HUES6 (cell line): ENCODE measurements at regions not wholly inside any gene's neighbourhood (a gene's known extent, or its start where the extent isn't known, plus 50 kb on each side); places are given as distances from the start of the nearest gene placed in this dataset.

Source experiments
- H3K27ac ChIP-seq: 2 replicates; pipeline ENCODE4 v1.7.0; 2013; ENCODE audit warnings: low read depth, mild to moderate bottlenecking, low read length, inconsistent platforms
- H3K27me3 ChIP-seq: 2 replicates; pipeline ENCODE4 v1.6.1; 2013; ENCODE audit warnings: low read length; ENCODE audit not compliant: control insufficient read depth, insufficient read depth
- H3K36me3 ChIP-seq: 2 replicates; pipeline ENCODE4 v1.6.1; 2013; ENCODE audit warnings: low read length; ENCODE audit not compliant: control insufficient read depth, insufficient read depth
- H3K4me1 ChIP-seq: 2 replicates; pipeline ENCODE4 v1.6.1; 2013; ENCODE audit warnings: low read length; ENCODE audit not compliant: control insufficient read depth, insufficient read depth
- H3K4me3 ChIP-seq: 2 replicates; pipeline ENCODE4 v1.5.1; 2013; ENCODE audit warnings: low read depth, low read length
- H3K9ac ChIP-seq: one replicate; pipeline ENCODE4 v1.6.1; 2013; ENCODE audit warnings: mild to moderate bottlenecking, low read length
- H3K9me3 ChIP-seq: 2 replicates; pipeline ENCODE4 v1.6.1; 2013; ENCODE audit warnings: low read depth, low read length; ENCODE audit not compliant: control insufficient read depth, insufficient read depth

DNA sequence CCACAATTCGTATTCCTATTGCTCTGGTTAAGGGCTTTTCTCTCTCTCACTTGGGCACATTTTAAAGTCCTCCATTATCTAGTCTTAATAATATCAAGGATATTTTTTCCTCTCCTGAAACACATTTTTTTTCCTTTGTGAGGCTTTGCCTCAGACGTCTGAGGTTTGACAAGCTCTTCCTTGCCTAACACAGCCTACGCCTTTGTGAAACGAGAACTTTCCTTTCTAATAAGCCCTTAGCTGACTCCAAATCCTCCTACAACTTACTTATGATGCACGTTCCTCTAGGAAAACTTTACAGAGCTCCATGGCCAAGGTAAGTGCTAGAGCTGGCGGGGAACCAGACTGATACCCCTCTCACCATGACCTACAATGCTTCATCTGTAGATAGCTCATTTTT lies 841.5 kb downstream of the SOCS6 start:
- no peaks in the 10 kb centered on the region for H3K4me1 ChIP-seq
- H3K4me3 ChIP-seq = no peak overlapping the region
- no peak overlapping the region for H3K9ac ChIP-seq
- H3K36me3 ChIP-seq = no peaks in the 10 kb centered on the region
- H3K9me3 ChIP-seq = no peaks in the 10 kb centered on the region
- H3K27me3 ChIP-seq = no peaks in the 10 kb centered on the region
- no peak overlapping the region for H3K27ac ChIP-seq

- Histone ChIP-seq H3K9ac (no peak overlapping the region), H3K4me1 (no peaks in the 10 kb centered on the region), H3K27me3 (no peaks in the 10 kb centered on the region), H3K4me3 (no peak overlapping the region), H3K36me3 (no peaks in the 10 kb centered on the region), H3K9me3 (no peaks in the 10 kb centered on the region), H3K27ac (no peak overlapping the region)
Observed at GRCh38 chr18:71125581-71125980, 836.7 kb downstream of the SOCS6 start.

- H3K36me3 ChIP-seq = no peaks in the 10 kb centered on the region
- H3K9me3 ChIP-seq = no peaks in the 10 kb centered on the region
- H3K27me3 ChIP-seq = no peaks in the 10 kb centered on the region
- no peaks in the 10 kb centered on the region for H3K4me1 ChIP-seq
- no peak overlapping the region for H3K9ac ChIP-seq
- no peak overlapping the region for H3K4me3 ChIP-seq
- no peak overlapping the region for H3K27ac ChIP-seq
Observed at GRCh38 chr18:71116535-71116934, 827.7 kb downstream of the SOCS6 start.

DNA sequence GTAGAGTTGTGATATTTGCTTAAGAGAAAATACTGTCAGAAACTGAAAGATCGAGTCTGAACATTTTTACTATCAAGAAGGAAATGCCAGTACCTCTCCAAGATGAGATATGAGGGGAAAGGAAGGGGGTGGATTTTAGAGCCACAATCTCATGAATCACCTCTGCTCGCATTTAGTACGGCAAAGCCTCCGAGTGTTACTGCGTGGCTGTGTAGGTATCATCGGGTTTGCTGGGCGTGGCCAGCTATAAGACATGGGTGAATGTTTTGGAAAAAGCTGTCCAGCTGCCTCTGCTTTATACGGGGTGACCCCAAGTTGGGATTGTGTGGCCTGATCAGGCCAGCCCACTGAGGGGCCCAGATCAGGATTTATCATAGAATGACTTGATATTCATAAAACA lies 826.4 kb downstream of the SOCS6 start:
- no peak overlapping the region for H3K9ac ChIP-seq
- no peaks in the 10 kb centered on the region for H3K4me1 ChIP-seq
- no peak overlapping the region for H3K4me3 ChIP-seq
- H3K36me3 ChIP-seq = no peaks in the 10 kb centered on the region
- H3K27ac ChIP-seq = no peak overlapping the region
- no peaks in the 10 kb centered on the region for H3K9me3 ChIP-seq
- no peaks in the 10 kb centered on the region for H3K27me3 ChIP-seq

DNA sequence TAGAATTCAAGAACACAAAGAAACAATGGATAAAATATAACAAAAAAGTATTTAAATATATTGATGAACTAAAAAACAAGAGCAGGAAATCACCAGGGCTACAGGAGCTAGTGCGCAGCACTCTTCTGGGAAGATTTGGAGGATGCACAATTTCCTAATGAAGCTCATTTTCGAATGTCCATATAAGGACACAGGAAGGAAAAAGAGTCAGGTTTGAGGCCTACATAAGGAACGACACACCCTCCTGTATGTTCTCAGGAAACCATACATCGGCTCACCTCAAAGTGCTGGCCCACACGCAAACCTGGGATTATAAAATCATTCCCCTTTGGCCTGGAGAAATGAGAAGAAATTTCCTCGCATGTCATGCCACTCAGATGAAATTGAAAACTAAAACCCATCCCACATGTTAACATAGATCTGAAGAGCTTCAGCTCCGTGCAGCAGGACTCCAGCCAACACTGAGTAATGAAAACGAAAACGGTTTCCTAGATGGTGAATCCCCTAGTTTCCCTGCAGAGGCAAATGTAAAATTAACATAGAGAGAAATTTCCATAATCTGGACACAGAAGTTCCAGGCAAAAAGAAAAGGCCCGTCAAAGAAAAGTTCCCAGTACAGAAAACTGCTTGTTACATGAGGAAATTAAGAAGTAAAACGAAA lies 825.8 kb downstream of the SOCS6 start:
- Histone ChIP-seq H3K9me3 (no peaks in the 10 kb centered on the region), H3K4me1 (no peaks in the 10 kb centered on the region), H3K36me3 (no peaks in the 10 kb centered on the region), H3K27me3 (no peaks in the 10 kb centered on the region), H3K9ac (no peak overlapping the region), H3K4me3 (no peak overlapping the region), H3K27ac (no peak overlapping the region)

DNA sequence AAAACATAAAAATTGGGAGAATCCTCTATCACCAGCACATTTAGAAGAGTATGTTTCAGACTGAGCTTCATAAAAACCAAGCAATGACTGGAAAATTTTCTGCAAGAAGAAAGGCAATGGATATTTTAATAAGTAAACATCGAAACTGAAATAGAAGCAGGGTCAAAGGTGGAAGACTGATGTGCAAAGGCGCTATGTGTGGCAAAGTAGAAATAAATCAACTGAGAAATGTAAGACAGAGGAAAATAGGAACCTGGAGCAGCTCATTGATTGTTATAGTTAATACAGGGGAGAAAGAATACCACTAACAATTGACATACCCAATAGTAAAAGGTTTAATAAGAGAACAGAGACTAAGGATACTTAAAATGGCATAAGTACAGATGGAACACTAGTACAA lies 818.4 kb downstream of the SOCS6 start:
- peaks cover 4% of the 10 kb centered on the region; the same call in 1 of the 2 replicates for H3K27me3 ChIP-seq
- no peak overlapping the region for H3K4me3 ChIP-seq
- no peak overlapping the region for H3K9ac ChIP-seq
- H3K36me3 ChIP-seq = no peaks in the 10 kb centered on the region
- no peaks in the 10 kb centered on the region for H3K9me3 ChIP-seq
- no peaks in the 10 kb centered on the region for H3K4me1 ChIP-seq
- no peak overlapping the region for H3K27ac ChIP-seq

GRCh38 chr18:71106701-71107100 lies 817.9 kb downstream of the SOCS6 start:
- H3K9ac ChIP-seq = no peak overlapping the region
- H3K4me1 ChIP-seq = no peaks in the 10 kb centered on the region
- no peaks in the 10 kb centered on the region for H3K36me3 ChIP-seq
- H3K27me3 ChIP-seq = peaks cover 4% of the 10 kb centered on the region; the same call in 1 of the 2 replicates
- no peak overlapping the region for H3K27ac ChIP-seq
- no peaks in the 10 kb centered on the region for H3K9me3 ChIP-seq
- H3K4me3 ChIP-seq = no peak overlapping the region

DNA sequence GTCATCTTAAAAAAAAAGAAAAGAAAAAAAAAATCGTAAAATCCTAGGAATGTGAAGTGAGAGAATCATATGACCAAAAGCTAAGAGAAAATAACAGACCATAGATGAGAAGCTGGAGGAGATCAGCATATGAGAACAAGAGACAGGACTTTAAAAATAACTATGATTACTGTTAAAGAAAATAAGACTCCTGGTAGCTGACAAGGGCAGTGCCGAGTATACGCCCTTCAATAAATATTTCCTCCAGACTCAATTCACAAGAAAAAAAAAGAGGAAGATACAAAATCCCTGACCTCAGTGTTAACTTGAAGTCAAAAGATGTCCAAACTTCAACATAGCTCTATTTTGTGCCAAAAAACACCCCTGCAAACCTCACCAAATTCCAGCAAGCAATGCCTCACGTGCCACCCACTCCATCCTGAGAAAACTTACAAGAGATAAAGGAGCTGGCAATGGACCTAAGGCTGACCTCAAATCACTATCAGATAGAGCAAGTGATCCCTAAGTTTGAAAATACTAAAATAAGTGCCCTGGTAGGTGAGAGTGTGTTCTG lies 817.2 kb downstream of the SOCS6 start:
- Histone ChIP-seq H3K27me3 (peaks cover 4% of the 10 kb centered on the region; the same call in 1 of the 2 replicates), H3K9ac (no peak overlapping the region), H3K27ac (no peak overlapping the region), H3K9me3 (no peaks in the 10 kb centered on the region), H3K4me1 (no peaks in the 10 kb centered on the region), H3K36me3 (no peaks in the 10 kb centered on the region), H3K4me3 (no peak overlapping the region)

GRCh38 chr18:71105078-71105819 lies 816.4 kb downstream of the SOCS6 start:
- H3K36me3 ChIP-seq = no peaks in the 10 kb centered on the region
- peaks cover 4% of the 10 kb centered on the region; the same call in 1 of the 2 replicates for H3K27me3 ChIP-seq
- no peaks in the 10 kb centered on the region for H3K9me3 ChIP-seq
- no peak overlapping the region for H3K9ac ChIP-seq
- no peak overlapping the region for H3K4me3 ChIP-seq
- H3K27ac ChIP-seq = no peak overlapping the region
- H3K4me1 ChIP-seq = no peaks in the 10 kb centered on the region

GRCh38 chr18:71079606-71080005 lies 790.8 kb downstream of the SOCS6 start:
- H3K27me3 ChIP-seq = peaks cover 12% of the 10 kb centered on the region; the same call in 1 of the 2 replicates
- no peaks in the 10 kb centered on the region for H3K4me1 ChIP-seq
- H3K27ac ChIP-seq = no peak overlapping the region
- no peak overlapping the region for H3K4me3 ChIP-seq
- H3K36me3 ChIP-seq = no peaks in the 10 kb centered on the region
- no peak overlapping the region for H3K9ac ChIP-seq
- no peaks in the 10 kb centered on the region for H3K9me3 ChIP-seq

DNA sequence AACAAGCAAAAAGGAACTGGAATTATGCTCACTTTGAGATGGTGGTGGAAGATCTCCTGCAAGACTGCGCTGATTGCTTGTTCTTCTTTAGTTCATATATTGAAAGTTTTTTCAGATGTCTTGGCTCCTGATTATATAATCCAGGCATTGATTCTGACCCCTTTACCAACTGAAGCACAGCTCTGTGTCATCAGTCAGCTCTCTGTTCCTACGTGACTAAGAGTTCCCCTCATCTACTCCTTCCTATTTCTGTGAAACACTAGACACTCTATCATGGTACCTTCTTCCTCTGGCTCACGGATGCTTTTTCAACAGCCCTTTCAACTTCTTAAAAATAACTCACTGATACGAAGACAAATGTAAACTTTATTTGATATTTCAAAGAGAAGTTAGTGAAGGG lies 788.6 kb downstream of the SOCS6 start:
- H3K36me3 ChIP-seq = no peaks in the 10 kb centered on the region
- no peak overlapping the region for H3K27ac ChIP-seq
- no peak overlapping the region for H3K9ac ChIP-seq
- no peaks in the 10 kb centered on the region for H3K9me3 ChIP-seq
- H3K4me3 ChIP-seq = no peak overlapping the region
- peaks cover 12% of the 10 kb centered on the region; the same call in 1 of the 2 replicates for H3K27me3 ChIP-seq
- H3K4me1 ChIP-seq = no peaks in the 10 kb centered on the region
